Keratinocyte (primary cell): ENCODE measurements at regions not wholly inside any gene's neighbourhood (a gene's known extent, or its start where the extent isn't known, plus 50 kb on each side); places are given as distances from the start of the nearest gene placed in this dataset.

Source experiments
- EZH2 ChIP-seq: IDR thresholded peaks from one replicate; pipeline ENCODE4 v1.6.1; 2012; ENCODE audit warnings: inconsistent platforms, mild to moderate bottlenecking, low read length, moderate library complexity
- TF ChIP-seq, protein P1 (sequence below), 3 experiments: IDR thresholded peaks in 1 of 3; conservative IDR thresholded peaks in 1 of 3; optimal IDR thresholded peaks in 1 of 3; 2 replicates in 2 of 3; 3 replicates in 1 of 3; pipeline versions ENCODE3 to v1.5.1; 2011; ENCODE audit warnings: low read length in 3 of 3, mild to moderate bottlenecking in 3 of 3, moderate library complexity in 2 of 3, control low read depth in 1 of 3, inconsistent platforms in 1 of 3; ENCODE audit not compliant: insufficient read depth in 2 of 3; ENCODE audit errors: extremely low read depth in 1 of 3

DNA sequence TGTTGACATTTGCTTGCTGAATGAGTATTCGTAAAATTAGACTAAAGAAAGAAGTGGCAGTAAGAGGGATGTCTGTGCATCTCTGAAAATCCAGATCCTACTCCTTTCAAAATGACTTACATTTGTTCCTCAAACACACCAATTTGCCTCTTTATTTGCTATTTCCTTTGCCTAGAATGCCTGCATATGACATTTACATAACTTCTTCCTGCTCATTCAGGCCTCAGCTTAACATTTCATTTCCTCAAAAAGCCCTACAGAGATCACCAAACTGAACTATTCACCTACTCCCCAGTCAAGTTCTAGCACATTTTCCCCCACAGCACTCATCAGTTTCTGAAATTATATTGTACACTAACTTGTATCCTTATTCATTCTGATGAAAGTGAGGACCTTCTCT lies 907.2 kb downstream of the LRFN5 start:
- TF ChIP-seq, protein P1, sequence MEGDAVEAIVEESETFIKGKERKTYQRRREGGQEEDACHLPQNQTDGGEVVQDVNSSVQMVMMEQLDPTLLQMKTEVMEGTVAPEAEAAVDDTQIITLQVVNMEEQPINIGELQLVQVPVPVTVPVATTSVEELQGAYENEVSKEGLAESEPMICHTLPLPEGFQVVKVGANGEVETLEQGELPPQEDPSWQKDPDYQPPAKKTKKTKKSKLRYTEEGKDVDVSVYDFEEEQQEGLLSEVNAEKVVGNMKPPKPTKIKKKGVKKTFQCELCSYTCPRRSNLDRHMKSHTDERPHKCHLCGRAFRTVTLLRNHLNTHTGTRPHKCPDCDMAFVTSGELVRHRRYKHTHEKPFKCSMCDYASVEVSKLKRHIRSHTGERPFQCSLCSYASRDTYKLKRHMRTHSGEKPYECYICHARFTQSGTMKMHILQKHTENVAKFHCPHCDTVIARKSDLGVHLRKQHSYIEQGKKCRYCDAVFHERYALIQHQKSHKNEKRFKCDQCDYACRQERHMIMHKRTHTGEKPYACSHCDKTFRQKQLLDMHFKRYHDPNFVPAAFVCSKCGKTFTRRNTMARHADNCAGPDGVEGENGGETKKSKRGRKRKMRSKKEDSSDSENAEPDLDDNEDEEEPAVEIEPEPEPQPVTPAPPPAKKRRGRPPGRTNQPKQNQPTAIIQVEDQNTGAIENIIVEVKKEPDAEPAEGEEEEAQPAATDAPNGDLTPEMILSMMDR (optimal IDR thresholded peaks at IDR 0.05 in 1 of 3, IDR thresholded peaks at IDR 0.05 in 1 of 3, conservative IDR thresholded peaks at IDR 0.05 in 1 of 3; ENCODE audit: extremely low read depth in 1 of 3, insufficient read depth in 2 of 3, low read length in 3 of 3), result no peak
- TF ChIP-seq EZH2, result no peak
